KOPT-K1 (cell line): ENCODE measurements at regions not wholly inside any gene's neighbourhood (a gene's known extent, or its start where the extent isn't known, plus 50 kb on each side); places are given as distances from the start of the nearest gene placed in this dataset.

Experiments
- H3K27ac ChIP-seq: fragments of 200-600 bp; sonication (generic); 2 replicates; pipeline ENCODE4 v1.5.1; 2016; ENCODE audit warnings: antibody characterized with exemption, mild to moderate bottlenecking, low read depth, low read length; ENCODE audit not compliant: poor library complexity, severe bottlenecking
- H3K36me3 ChIP-seq: fragments of 200-600 bp; sonication (generic); 2 replicates; pipeline ENCODE4 v1.5.1; 2017; ENCODE audit warnings: antibody characterized with exemption, mild to moderate bottlenecking, low read length, moderate library complexity; ENCODE audit not compliant: insufficient read depth
- H3K9me3 ChIP-seq: fragments of 200-600 bp; sonication (generic); 2 replicates; pipeline ENCODE4 v1.5.1; 2017; ENCODE audit warnings: antibody characterized with exemption, low read length, mild to moderate bottlenecking; ENCODE audit not compliant: insufficient read depth, poor library complexity, severe bottlenecking

DNA sequence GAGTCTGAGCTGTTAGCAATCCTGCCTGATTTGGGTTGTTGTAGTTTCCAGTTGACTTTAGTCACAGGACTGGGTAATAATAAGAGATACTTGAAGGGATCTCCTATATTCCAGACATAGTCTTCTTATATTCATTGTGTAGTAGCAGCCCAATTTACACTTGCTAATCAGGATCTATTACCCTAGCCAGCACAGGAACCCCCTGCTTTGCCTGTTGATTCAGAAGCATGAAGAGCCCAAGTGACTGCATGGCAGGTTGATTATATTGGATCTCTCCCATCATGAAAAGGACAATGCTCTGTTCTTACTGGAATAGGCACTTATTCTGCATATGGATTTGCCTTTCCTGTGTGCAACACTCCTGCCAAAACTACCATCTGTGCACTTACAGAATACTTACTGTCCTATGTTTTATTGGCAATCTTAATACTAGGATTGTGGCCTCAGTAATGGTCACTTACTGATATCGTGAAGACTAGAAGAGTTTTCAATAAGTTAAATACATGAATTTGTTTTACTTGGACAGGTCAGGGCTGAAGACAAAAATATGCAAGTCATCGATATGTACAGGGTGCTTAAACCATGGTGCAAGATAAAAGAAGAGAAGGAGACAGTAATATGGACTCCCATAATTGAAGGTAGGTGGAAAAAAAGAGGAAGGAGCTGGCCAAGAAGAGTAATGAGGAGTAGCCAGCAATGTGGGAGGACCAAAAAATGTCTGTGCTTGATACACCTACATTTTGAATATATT lies 304.1 kb downstream of the MCTP2 start:
- Histone ChIP-seq H3K9me3 (no peaks in the 10 kb centered on the region), H3K27ac (no peak overlapping the region), H3K36me3 (no peaks in the 10 kb centered on the region)

GRCh38 chr15:94536549-94536948 lies 305.2 kb downstream of the MCTP2 start:
- Histone ChIP-seq H3K9me3 (no peaks in the 10 kb centered on the region), H3K36me3 (no peaks in the 10 kb centered on the region), H3K27ac (no peak overlapping the region)

GRCh38 chr15:94538280-94538679 lies 306.9 kb downstream of the MCTP2 start:
- no peaks in the 10 kb centered on the region for H3K36me3 ChIP-seq
- H3K9me3 ChIP-seq, result no peaks in the 10 kb centered on the region
- H3K27ac ChIP-seq, result no peak overlapping the region

DNA sequence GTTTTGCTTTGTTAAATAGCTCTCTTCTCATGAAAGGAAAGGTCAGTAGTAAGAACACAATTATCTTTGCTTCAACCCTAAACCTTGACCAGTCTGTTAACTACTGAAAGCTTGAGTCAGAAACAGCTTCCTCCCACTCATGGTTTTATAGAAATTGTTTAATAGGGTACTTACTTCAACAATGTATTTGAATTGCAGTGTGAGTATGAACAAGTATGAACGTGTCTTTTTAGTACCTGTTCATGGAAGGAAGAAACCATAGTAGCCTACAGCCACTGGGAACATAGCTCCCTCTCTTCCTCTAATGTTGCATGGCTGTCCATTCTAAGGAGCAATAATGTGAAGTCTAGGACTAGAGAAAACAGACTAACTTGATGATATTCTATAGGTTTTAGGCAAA lies 311.0 kb downstream of the MCTP2 start:
- Histone ChIP-seq H3K9me3 (no peaks in the 10 kb centered on the region), H3K36me3 (no peaks in the 10 kb centered on the region), H3K27ac (no peak overlapping the region)

DNA sequence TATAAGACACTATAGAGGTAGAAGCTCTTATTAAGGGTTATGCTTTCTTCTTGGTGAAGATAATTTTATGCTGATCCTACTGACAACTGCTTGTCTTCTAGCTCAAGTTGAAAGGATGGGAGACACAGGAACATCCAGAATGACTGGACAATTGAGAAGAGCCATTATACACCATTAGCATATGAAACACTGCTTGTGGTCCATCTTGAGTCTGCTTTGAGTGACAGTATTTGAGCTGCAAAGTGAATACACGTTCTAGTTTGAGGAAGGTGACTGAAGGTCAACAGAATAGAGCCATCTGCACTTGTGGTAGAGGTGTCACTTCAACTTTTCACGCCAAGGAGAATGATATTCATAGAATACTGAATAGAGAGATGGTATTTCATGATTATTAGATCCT lies 315.4 kb downstream of the MCTP2 start:
- H3K9me3 ChIP-seq, result no peaks in the 10 kb centered on the region
- no peaks in the 10 kb centered on the region for H3K36me3 ChIP-seq
- no peak overlapping the region for H3K27ac ChIP-seq

GRCh38 chr15:94547711-94548110 lies 316.4 kb downstream of the MCTP2 start:
- H3K9me3 ChIP-seq, result no peaks in the 10 kb centered on the region
- H3K27ac ChIP-seq, result no peak overlapping the region
- no peaks in the 10 kb centered on the region for H3K36me3 ChIP-seq

GRCh38 chr15:94555841-94556519 lies 324.6 kb downstream of the MCTP2 start:
- H3K27ac ChIP-seq, result no peak overlapping the region
- H3K36me3 ChIP-seq, result no peaks in the 10 kb centered on the region
- H3K9me3 ChIP-seq, result no peaks in the 10 kb centered on the region

DNA sequence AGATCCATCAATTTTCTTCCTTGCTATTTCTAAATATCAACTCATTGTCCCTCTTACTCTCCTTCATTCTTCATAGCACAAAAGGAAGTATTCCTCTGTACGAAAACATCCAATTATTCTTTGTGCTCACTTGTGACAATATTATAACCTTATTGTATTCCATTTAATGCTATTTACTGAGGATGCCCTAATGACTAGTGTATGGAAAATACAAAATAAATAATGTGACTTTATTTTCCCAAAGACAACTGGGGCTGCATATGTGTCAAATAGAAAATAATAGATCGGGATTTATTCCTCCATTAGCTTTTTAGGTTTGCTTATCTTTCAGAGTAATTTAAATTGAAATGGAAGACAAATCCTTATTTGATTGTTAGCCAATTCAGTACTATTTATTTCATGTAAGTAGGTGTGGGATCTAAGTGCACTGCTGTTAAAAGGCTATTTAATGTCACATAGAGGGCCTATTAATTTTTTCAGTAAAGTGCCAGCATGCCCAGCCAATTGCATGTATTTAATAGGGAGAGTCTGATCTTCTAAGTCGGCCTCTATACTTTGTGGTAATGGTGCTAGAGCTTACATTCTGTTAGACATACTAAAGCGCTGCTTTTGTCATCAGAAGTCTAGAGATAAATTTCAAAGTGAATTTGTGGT lies 329.8 kb downstream of the MCTP2 start:
- H3K9me3 ChIP-seq, result no peaks in the 10 kb centered on the region

DNA sequence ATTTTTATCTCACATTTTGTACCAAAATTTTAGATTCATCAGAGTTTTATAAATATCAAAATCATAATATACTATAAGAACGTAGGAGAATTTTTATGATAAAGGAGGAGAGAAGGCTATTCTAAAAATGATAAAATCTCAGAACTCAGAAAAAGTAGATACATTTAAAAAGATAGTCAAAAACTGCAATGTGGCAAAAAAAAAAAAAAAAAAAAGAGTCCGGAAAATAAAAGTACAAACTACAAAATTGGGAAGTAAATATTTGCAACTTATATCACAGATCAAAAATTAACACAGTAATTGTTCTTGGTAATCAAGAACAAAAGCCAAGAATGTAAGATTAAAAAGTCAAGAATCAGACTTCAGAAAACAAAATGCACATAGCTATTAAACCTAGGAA lies 332.1 kb downstream of the MCTP2 start:
- no peaks in the 10 kb centered on the region for H3K36me3 ChIP-seq
- H3K9me3 ChIP-seq, result no peaks in the 10 kb centered on the region
- no peak overlapping the region for H3K27ac ChIP-seq

More for the DNA sequence above, 329.8 kb downstream of the MCTP2 start:
- Histone ChIP-seq H3K36me3 (no peaks in the 10 kb centered on the region), H3K27ac (no peak overlapping the region)

GRCh38 chr15:94576889-94577533 lies 345.6 kb downstream of the MCTP2 start:
- Histone ChIP-seq H3K9me3 (no peaks in the 10 kb centered on the region), H3K36me3 (no peaks in the 10 kb centered on the region), H3K27ac (no peak overlapping the region)

DNA sequence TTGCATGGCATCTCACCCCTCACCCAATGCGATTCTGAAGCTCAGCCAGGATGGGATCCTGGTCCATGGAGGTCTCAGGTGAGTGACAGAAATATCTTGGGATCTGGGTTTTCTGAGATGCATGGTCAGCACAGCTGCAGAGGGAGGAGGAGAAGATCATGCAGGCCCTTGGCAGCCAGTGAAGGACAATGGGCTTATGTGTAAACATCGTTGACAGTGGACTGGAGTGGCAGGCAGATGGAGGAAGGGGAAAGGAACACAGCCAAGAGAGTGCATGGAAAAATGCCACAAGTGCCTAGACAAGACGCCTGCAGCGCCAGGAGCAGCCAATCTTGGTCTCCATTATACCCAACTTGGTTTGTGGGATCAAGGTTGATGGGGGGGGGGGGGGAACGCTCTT lies 347.9 kb downstream of the MCTP2 start:
- H3K9me3 ChIP-seq, result no peaks in the 10 kb centered on the region

GRCh38 chr15:94580211-94580885 lies 349.0 kb downstream of the MCTP2 start:
- Histone ChIP-seq H3K27ac (no peak overlapping the region), H3K36me3 (no peaks in the 10 kb centered on the region), H3K9me3 (no peaks in the 10 kb centered on the region)

More for the DNA sequence above, 347.9 kb downstream of the MCTP2 start:
- Histone ChIP-seq H3K27ac (no peak overlapping the region), H3K36me3 (no peaks in the 10 kb centered on the region)

- no peak overlapping the region for H3K27ac ChIP-seq
- no peaks in the 10 kb centered on the region for H3K9me3 ChIP-seq
- no peaks in the 10 kb centered on the region for H3K36me3 ChIP-seq
Observed at GRCh38 chr15:94582368-94582767, 351.0 kb downstream of the MCTP2 start.

DNA sequence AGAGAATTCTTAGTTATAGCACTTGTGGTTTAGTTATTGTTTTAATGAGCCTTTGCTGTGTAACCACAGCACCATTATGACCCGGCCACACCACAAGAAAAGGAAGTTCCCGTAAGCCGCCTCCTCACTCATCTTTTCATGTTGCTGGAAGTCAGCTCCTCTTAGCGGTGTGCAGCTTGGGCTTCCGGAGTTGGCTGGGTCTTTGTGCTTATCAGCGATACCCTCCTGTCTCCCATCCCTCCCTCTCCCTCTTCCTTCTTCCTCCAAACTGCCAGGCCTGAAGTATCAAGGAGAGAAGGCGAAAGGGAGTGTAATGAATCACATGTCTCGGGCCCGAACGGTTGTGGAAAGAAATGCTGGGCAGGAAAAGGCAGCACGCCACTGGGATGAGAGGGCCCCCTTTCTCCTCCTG lies 353.5 kb downstream of the MCTP2 start:
- Histone ChIP-seq H3K9me3 (no peaks in the 10 kb centered on the region), H3K36me3 (no peaks in the 10 kb centered on the region), H3K27ac (no peak overlapping the region)

DNA sequence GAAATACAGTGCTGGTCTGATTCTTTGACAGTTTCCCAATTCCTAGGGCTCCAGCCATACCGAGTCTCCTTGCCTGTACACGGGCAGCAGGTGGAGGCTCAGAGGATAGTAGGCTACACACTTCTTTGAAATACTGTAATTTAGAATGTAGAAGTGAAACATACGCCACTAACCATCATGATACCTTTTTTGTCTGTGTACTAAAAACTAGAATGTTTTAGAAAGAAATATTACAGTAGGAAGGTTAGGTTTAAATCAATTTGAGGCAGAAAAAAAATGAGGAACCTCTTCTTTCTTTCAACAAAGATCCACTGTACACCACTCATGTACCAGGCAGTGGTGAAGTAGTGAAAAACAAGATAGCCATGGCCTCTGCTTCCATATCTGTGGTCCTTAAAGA lies 354.7 kb downstream of the MCTP2 start:
- H3K9me3 ChIP-seq, result no peaks in the 10 kb centered on the region
- no peaks in the 10 kb centered on the region for H3K36me3 ChIP-seq

More for the DNA sequence above, 354.7 kb downstream of the MCTP2 start:
- H3K27ac ChIP-seq, result no peak overlapping the region
